HK-2 (cell line): ENCODE measurements at regions not wholly inside any gene's neighbourhood (a gene's known extent, or its start where the extent isn't known, plus 50 kb on each side); places are given as distances from the start of the nearest gene placed in this dataset.
"Not testable (repeated sequence)": the region's sequence is repeated elsewhere in the genome, so short reads cannot be mapped to it uniquely, and the experiment has no call there.

Experiments used
- DNase-seq: peaks from one replicate; pipeline ENCODE4 v3.0.0-alpha.2; 2018; ENCODE audit not compliant: unreplicated experiment

GRCh38 chr1:198934426-198934825 lies 295.6 kb downstream of the PTPRC start:
- no peak for DNase-seq

DNA sequence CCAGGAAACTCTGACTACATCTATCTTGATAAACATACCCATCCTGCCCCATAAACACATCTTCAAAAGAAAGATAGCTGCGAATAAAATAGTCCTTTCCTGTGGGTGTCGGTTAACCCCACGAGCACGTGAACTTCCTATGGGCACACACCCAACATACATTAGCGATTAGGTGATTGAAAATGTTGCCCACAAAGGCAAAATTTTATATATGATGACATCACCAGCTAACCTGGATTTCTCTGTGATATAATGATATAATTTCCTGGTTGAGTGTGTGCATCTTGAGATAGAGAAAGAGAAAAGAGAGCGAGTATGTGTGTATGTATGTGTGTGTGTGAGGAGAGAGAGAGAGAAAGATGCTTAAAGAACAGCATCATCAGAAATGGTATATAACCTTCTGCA lies 296.1 kb downstream of the PTPRC start:
- DNase-seq = peak; percentile 18

DNA sequence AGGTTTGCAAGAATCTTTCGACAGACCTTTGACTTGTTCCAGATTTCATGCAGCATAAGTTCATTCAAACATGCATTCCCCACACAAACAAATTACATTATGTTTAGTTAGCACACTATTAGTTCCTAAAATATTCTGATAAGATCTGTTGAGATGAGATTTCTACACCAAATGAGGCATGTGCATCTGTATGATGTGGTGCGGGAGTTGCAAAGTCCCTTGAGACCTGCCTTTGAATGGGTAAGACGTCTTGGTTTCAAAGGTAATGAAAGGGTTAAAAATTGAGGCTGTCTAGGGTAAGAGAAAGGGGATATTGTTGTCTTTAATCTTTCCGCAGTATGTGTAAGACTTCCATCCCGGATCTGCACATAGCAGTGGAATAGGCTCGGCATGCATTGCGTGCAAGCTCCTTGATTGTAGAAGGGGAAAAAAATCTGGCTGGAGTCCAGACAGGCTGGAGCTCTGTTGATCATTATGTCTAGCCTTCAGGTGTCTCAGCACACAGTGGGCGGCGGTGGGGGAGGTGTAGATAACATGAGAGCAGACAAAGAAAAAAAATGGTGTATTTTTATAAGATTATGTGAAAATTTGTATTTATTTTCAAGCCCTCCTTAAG lies 296.6 kb downstream of the PTPRC start:
- DNase-seq = peak; percentile 89

GRCh38 chr1:198936371-198937083 lies 297.7 kb downstream of the PTPRC start:
- DNase-seq = peak; percentile 22

DNA sequence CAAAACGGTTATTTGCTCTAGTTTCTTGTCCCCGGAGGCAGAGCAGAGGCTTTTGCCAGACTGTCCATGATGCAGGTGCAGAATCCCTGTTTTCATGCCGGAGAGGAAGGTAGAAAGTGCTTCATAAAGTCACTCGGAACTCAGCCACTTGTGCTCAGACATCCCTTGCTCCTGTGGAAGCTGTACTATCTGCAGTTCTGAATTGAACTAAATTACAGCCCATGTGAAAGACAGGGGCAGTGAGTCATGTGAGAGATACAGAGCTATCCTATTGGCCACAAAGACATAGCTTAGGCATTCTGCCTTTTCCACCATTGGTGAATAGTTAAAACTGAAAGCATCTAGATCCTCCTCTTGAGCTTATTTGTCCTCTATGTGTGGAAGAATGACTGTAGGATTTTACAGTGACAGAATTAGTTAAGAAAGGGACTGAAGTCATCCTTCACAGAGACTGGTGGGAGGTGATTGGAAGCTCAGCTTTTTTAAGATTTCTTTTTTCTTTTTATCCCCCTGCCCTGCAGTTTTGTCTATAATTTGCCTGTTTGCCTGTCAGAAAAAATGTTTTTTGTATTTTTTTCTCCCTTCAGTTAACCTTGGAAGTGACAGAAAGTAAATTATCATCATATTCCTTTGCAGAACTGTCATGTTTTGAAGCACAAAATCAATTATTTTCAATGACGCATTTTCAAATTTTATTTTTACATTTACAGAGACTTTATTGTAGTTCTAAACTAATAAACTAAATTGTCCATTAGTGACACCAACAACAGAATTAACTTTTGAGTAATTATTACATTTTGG lies 298.6 kb downstream of the PTPRC start:
- peak; percentile 63 for DNase-seq

DNA sequence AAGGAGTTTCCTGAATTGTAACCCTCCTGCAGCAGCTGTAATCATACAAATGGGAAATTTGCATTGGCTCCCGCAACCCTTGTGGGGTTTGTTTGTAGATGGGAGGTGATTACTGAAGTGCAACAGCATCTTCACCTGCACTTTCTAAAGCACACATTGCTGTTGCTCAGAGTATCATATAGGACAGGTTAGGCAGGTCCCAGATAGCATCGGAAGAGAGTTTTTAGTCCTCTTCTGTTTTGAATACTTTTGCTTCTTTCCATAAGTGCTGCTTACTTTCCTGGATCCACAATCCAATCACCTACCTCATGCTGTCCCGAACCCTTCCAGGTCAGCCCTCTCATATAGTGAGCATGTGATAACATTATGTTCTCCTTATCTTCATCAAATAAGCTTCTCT lies 300.4 kb downstream of the PTPRC start:
- DNase-seq = no peak

- DNase-seq = no peak
These were observed 301.1 kb downstream of the PTPRC start for GRCh38 chr1:198939956-198940355.

- DNase-seq = no peak
These were observed 303.6 kb downstream of the PTPRC start for GRCh38 chr1:198942466-198942865.

DNA sequence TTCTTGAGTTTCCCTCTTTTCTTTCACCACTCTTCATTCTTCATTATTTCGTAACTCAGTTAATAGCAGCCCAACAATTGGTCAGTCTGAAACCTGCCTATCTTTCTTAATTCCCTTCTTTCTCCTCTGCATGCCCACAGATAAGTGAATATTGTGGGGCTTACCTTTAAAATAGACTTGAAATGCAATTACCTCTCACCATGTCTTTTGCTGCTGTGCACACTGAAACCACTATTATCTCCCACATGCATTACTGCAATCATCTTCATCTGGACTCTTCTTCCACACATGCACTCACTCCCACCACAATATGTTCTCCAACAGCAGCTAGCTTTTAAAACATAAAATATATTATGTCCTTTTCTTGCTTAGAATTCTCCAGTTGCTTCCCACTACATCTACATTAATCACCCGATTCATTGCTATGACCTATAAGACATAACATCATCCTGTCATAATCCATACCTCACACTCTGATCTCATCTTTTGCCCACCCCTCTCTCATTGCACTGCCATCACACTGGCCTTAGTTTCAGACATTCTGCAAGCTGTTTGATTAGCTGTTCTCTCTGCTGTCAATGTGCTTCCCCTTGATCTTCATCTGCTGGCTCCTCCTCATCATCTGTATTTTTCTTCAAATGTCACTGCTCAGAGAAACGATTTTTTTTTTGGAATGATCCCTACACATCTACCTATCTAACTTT lies 304.8 kb downstream of the PTPRC start:
- no peak for DNase-seq

GRCh38 chr1:198947456-198947855 lies 308.6 kb downstream of the PTPRC start:
- DNase-seq = no peak

- no peak for DNase-seq
These were observed 310.2 kb downstream of the PTPRC start for GRCh38 chr1:198948895-198949659.

GRCh38 chr1:198950036-198950435 lies 311.2 kb downstream of the PTPRC start:
- no peak for DNase-seq

DNA sequence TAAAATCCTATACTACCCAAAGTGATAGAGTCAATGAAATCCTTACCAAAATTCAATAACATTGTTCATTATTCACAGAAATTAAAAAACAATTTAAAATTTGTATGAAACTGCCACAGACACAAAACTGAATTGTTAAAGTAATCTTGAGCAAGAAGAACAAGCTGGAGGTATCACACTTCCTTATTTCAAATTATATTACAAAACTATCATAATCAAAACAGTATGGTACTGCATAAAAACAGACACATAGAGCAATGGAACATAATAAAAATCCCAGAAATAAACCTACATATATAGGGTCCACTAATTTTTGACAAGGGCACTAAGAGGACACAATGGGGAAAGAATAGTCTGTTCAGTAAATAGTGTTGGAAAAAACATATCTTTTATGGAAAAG lies 316.2 kb downstream of the PTPRC start:
- no peak for DNase-seq

- DNase-seq = no peak
These were observed 318.2 kb downstream of the PTPRC start for GRCh38 chr1:198957044-198957443.

DNA sequence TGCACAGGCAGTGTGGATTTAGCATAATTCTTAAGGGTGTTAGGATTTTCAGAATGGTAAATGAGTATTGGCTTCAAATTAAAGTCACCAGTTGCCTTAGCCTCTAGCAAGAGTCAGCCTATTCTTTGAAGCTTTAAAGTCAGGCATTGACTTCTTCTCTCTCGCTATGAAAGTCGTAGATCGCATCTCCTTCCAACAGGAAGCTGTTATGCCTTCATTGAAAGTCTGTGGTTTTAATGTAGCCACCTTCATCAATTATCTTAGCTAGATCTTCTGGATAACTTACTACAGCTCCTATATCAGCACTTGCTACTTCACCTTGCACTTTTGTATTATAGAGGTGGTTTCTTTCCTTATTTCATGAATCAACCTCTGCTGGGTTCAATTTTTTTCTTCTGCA lies 320.2 kb downstream of the PTPRC start:
- no peak for DNase-seq

DNA sequence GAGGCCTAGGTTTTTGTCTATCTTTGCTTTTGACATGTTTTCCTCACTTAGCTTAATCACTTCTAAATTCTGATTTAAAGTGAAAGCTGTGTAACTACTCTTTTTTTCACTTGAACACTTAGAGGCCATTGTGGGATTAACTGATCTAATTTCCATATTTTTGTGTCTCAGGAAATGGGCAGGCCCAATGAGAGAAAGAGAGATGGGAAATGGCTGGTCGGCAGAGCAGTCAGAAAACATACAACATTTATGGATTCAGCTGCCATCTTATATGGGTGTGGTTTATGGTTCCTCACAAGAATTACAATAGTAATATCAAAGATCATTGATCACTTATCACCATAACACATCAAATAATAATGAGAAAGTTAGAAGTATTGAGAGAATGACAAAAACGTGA lies 320.8 kb downstream of the PTPRC start:
- no peak for DNase-seq

DNA sequence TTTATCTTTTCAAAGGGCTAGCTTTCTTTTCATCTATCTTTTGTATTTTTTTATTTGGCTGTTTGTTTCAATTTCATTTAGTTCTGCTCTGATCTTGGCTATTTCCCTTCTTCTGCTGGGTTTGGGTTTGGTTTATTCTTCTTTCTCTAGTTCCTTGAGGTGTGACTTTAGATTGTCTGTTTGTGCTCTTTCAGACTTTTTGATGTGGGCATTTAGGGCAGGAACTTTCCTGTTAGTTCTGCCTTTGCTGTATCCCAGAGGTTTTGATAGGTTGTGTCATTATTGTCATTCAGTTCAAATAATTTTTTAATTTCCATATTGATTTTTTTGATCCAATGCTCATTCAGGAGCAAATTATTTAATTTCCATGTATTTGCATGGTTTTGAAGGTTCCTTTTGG lies 325.0 kb downstream of the PTPRC start:
- not testable (repeated sequence) for DNase-seq

DNA sequence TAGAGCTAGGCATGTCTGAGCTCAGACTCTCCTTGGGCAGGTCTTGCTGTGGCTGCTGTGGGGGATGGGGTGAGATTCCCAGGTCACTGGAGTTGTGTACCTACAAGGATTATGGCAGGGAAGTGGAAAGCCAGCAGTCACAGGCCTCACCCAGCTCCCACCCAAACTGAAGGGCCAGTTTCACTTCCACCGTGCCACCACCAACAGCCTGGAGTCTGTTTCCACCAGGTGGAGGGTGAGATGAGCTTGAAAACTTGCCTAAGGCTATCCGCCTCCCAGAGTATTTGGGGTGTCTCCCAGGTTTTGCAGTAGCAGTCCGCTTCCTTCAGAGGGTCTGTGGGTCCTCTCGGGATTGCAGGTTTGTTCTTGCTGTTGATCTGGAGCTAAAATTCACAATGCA lies 327.7 kb downstream of the PTPRC start:
- no peak for DNase-seq

DNA sequence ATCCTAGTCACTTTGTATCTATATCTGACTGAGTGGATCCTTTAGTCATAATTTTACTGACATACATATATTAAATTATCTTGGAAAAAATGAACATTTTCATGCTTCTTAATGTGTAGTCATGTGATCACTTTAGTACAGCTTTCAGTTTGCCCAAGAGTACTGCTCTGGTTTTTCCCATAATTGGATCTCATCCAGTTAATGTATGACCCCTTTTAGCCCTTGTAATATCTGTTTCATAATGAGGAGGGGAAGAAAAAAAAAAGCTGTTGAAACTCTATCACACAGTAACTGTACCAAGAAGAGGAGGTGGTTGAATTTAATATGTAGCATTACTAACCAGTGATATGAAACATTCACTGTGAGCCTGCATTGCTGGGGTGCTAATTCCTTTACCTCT lies 328.7 kb downstream of the PTPRC start:
- DNase-seq = no peak

DNA sequence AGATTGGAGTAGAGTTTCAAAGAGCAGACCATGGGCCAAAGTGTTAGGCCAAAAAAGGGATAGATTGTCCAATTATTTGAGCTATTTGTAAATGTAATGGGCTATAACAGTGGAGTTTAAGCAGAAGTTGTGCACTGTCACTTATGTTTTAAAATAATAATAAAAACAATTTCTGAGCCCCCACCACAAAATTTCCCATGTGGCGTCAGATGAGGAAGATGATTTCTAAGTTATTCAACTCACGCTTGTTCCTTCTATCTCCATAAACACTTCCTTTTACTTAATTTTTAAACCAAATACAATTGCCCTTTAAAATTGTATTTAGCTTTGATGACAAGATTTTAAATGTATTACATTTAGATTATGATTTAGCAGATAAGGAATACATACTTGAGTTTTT lies 330.0 kb downstream of the PTPRC start:
- no peak for DNase-seq

DNA sequence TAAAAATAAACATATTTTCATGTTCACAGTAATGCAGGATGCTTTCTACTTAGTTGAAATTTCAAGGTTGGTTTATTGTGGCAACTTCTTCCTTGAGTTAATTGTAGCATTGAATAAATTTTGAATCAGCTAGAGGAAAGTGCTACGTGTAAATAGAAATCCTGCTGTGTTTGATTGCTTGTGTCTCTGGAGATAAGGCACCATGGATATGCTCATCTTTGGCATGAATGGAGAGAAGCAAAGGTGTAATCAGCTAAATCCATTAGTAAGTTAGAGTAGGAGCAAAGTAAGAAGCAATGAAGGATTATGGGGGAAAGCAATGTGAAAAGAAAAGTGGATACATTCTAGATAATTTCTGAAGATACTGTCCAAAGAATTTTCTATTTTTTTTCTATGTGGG lies 331.1 kb downstream of the PTPRC start:
- no peak for DNase-seq

- no peak for DNase-seq
These were observed 332.1 kb downstream of the PTPRC start for GRCh38 chr1:198970916-198971315.
